ENCODE measurements at regions not wholly inside any gene's neighbourhood (a gene's known extent, or its start where the extent isn't known, plus 50 kb on each side); places are given as distances from the start of the nearest gene placed in this dataset.

DNA sequence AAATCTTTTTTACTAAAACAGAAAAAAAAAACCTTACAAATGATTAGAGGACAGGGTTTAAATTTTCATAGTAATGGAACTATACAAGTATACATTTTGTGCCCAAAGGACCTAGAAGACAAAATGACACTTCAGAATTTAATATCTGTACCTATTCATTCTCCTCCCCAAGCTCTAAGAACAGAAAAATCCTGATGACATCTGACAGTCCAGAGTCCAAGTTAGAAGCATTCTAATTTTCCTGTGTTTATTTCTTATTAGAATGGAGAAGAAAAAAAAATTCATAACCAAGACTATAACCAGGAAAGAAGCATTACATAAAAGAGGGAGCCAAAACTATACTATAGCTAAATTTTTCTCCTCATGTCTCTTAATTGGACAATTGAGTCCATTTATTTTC lies 138.9 kb upstream of the SLC13A1 start:
- TF ChIP-seq, protein P1, sequence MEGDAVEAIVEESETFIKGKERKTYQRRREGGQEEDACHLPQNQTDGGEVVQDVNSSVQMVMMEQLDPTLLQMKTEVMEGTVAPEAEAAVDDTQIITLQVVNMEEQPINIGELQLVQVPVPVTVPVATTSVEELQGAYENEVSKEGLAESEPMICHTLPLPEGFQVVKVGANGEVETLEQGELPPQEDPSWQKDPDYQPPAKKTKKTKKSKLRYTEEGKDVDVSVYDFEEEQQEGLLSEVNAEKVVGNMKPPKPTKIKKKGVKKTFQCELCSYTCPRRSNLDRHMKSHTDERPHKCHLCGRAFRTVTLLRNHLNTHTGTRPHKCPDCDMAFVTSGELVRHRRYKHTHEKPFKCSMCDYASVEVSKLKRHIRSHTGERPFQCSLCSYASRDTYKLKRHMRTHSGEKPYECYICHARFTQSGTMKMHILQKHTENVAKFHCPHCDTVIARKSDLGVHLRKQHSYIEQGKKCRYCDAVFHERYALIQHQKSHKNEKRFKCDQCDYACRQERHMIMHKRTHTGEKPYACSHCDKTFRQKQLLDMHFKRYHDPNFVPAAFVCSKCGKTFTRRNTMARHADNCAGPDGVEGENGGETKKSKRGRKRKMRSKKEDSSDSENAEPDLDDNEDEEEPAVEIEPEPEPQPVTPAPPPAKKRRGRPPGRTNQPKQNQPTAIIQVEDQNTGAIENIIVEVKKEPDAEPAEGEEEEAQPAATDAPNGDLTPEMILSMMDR (IDR thresholded peaks at IDR 0.05; ENCODE audit: low read depth, low read length): no peak
- TF ChIP-seq POLR2A (IDR thresholded peaks at IDR 0.05; ENCODE audit: extremely low read depth, insufficient read length): no peak
- TF ChIP-seq MYC (IDR thresholded peaks at IDR 0.05; ENCODE audit: low read depth, low read length): no peak

Data from NB4 (cell line).